ENCODE measurements at regions not wholly inside any gene's neighbourhood (a gene's known extent, or its start where the extent isn't known, plus 50 kb on each side); places are given as distances from the start of the nearest gene placed in this dataset.

- no peak for DNase-seq (ENCODE audit: low read depth)
Measured at GRCh38 chrX:38991656-38992440, 190.6 kb downstream of the MID1IP1 start.

- no peak for DNase-seq (ENCODE audit: low read depth)
Measured at GRCh38 chrX:38992441-38993096, 191.3 kb downstream of the MID1IP1 start.

- no peak for DNase-seq (ENCODE audit: low read depth)
Measured at GRCh38 chrX:38993500-38993899, 192.2 kb downstream of the MID1IP1 start.

GRCh38 chrX:38999099-38999498, 197.8 kb downstream of the MID1IP1 start:
- no peak for DNase-seq (ENCODE audit: low read depth)

- no peak for DNase-seq (ENCODE audit: low read depth)
Measured at GRCh38 chrX:38999967-39000745, 198.9 kb downstream of the MID1IP1 start.

GRCh38 chrX:39000802-39001201, 199.5 kb downstream of the MID1IP1 start:
- no peak for DNase-seq (ENCODE audit: low read depth)

- DNase-seq (ENCODE audit: low read depth) = no peak
Measured at GRCh38 chrX:39002466-39002865, 201.2 kb downstream of the MID1IP1 start.

- no peak for DNase-seq (ENCODE audit: low read depth)
Measured at GRCh38 chrX:39008549-39008948, 207.3 kb downstream of the MID1IP1 start.

GRCh38 chrX:39011454-39012221, 210.4 kb downstream of the MID1IP1 start:
- DNase-seq (ENCODE audit: low read depth) = no peak

- no peak for DNase-seq (ENCODE audit: low read depth)
Measured at GRCh38 chrX:39012621-39013111, 211.4 kb downstream of the MID1IP1 start.

- no peak for DNase-seq (ENCODE audit: low read depth)
Measured at GRCh38 chrX:39016556-39016955, 215.3 kb downstream of the MID1IP1 start.

- no peak for DNase-seq (ENCODE audit: low read depth)
Measured at GRCh38 chrX:39017077-39017476, 215.8 kb downstream of the MID1IP1 start.

GRCh38 chrX:39017716-39018115, 216.5 kb downstream of the MID1IP1 start:
- DNase-seq (ENCODE audit: low read depth) = no peak

- DNase-seq (ENCODE audit: low read depth) = no peak
Measured at GRCh38 chrX:39018541-39018940, 217.3 kb downstream of the MID1IP1 start.

- no peak for DNase-seq (ENCODE audit: low read depth)
Measured at GRCh38 chrX:39019056-39019455, 217.8 kb downstream of the MID1IP1 start.

GRCh38 chrX:39020051-39020669, 218.9 kb downstream of the MID1IP1 start:
- DNase-seq (ENCODE audit: low read depth) = no peak

GRCh38 chrX:39022106-39022505, 220.8 kb downstream of the MID1IP1 start:
- DNase-seq (ENCODE audit: low read depth) = no peak

- no peak for DNase-seq (ENCODE audit: low read depth)
Measured at GRCh38 chrX:39029221-39029620, 228.0 kb downstream of the MID1IP1 start.

GRCh38 chrX:39030636-39031035, 229.4 kb downstream of the MID1IP1 start:
- no peak for DNase-seq (ENCODE audit: low read depth)

- no peak for DNase-seq (ENCODE audit: low read depth)
Measured at GRCh38 chrX:39039890-39040289, 238.6 kb downstream of the MID1IP1 start.

GRCh38 chrX:39043838-39044550, 242.7 kb downstream of the MID1IP1 start:
- DNase-seq (ENCODE audit: low read depth) = no peak
